Panc1 (cell line): ENCODE measurements at regions not wholly inside any gene's neighbourhood (a gene's known extent, or its start where the extent isn't known, plus 50 kb on each side); places are given as distances from the start of the nearest gene placed in this dataset.

Source experiments
- POLR2AphosphoS5 ChIP-seq: IDR thresholded peaks from 2 replicates; pipeline ENCODE4 v1.6.1; 2012; ENCODE audit warnings: mild to moderate bottlenecking, low read depth, low read length, moderate library complexity
- REST ChIP-seq, 2 experiments: IDR thresholded peaks; 2 replicates each; pipeline ENCODE4 v1.6.1; 2011 to 2012; ENCODE audit warnings: low read depth in 2 of 2, control low read depth in 1 of 2, low read length in 1 of 2, mild to moderate bottlenecking in 1 of 2, moderate library complexity in 1 of 2; ENCODE audit not compliant: insufficient read depth in 1 of 2
- SIN3A ChIP-seq: IDR thresholded peaks from 2 replicates; pipeline ENCODE4 v1.6.1; 2012; ENCODE audit warnings: low read depth, mild to moderate bottlenecking, low read length, moderate library complexity, borderline replicate concordance; ENCODE audit not compliant: insufficient read depth
- TCF7L2 ChIP-seq: IDR thresholded peaks from 2 replicates; pipeline ENCODE4 v1.6.1; 2011; ENCODE audit warnings: mild to moderate bottlenecking, low read depth, low read length, inconsistent platforms
- TF ChIP-seq, protein P1 (sequence below): fragments of 450-650 bp; IDR thresholded peaks from 2 replicates; pipeline ENCODE4 v1.5.1; 2017; ENCODE audit warnings: mild to moderate bottlenecking

GRCh38 chr13:31528758-31529157 lies 210.6 kb upstream of the RXFP2 start:
- TF ChIP-seq, protein P1, sequence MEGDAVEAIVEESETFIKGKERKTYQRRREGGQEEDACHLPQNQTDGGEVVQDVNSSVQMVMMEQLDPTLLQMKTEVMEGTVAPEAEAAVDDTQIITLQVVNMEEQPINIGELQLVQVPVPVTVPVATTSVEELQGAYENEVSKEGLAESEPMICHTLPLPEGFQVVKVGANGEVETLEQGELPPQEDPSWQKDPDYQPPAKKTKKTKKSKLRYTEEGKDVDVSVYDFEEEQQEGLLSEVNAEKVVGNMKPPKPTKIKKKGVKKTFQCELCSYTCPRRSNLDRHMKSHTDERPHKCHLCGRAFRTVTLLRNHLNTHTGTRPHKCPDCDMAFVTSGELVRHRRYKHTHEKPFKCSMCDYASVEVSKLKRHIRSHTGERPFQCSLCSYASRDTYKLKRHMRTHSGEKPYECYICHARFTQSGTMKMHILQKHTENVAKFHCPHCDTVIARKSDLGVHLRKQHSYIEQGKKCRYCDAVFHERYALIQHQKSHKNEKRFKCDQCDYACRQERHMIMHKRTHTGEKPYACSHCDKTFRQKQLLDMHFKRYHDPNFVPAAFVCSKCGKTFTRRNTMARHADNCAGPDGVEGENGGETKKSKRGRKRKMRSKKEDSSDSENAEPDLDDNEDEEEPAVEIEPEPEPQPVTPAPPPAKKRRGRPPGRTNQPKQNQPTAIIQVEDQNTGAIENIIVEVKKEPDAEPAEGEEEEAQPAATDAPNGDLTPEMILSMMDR = no peak
- TF ChIP-seq POLR2AphosphoS5 = no peak
- no peak for TF ChIP-seq SIN3A
- no peak for TF ChIP-seq REST (IDR thresholded peaks at IDR 0.05; ENCODE audit: insufficient read depth in 1 of 2, low read depth in 2 of 2, low read length in 1 of 2)
- TF ChIP-seq TCF7L2 = no peak
